AG04449 (cell line): ENCODE measurements at regions not wholly inside any gene's neighbourhood (a gene's known extent, or its start where the extent isn't known, plus 50 kb on each side); places are given as distances from the start of the nearest gene placed in this dataset.

Experiments
- CTCF ChIA-PET: fragments of 350-600 bp; formaldehyde crosslinking; extraction: SDS; loops from one replicate; lab custom pipeline; 2021; ENCODE audit warnings: antibody characterized with exemption; lab: Yijun Ruan, JAX
- POLR2A ChIA-PET: fragments of 400-600, 350-600 bp; formaldehyde crosslinking; extraction: SDS; loops from one replicate; lab custom pipeline; 2020; ENCODE audit warnings: antibody characterized with exemption, inconsistent platforms; lab: Yijun Ruan, JAX
- DNase-seq: peaks from one replicate; pipeline ENCODE4 v3.0.0-alpha.2; 2010; ENCODE audit warnings: low read depth, low spot score
- H3K4me3 ChIP-seq: 2 replicates; pipeline ENCODE4 v1.5.1; 2011; ENCODE audit warnings: low read depth, mild to moderate bottlenecking, control low read depth, low read length
- TF ChIP-seq, protein P1 (sequence below): IDR thresholded peaks from one replicate; pipeline ENCODE4 v1.5.1; 2011; ENCODE audit warnings: mild to moderate bottlenecking, moderate library complexity, low read length, control low read depth, inconsistent platforms; ENCODE audit not compliant: insufficient read depth; ENCODE audit errors: missing control alignments

GRCh38 chr12:4148418-4149056 is 125.0 kb upstream of the CCND2 start:
- H3K4me3 ChIP-seq = no peak overlapping the region
- POLR2A ChIA-PET = no interaction called here
- CTCF ChIA-PET = no interaction called here
- TF ChIP-seq, protein P1, sequence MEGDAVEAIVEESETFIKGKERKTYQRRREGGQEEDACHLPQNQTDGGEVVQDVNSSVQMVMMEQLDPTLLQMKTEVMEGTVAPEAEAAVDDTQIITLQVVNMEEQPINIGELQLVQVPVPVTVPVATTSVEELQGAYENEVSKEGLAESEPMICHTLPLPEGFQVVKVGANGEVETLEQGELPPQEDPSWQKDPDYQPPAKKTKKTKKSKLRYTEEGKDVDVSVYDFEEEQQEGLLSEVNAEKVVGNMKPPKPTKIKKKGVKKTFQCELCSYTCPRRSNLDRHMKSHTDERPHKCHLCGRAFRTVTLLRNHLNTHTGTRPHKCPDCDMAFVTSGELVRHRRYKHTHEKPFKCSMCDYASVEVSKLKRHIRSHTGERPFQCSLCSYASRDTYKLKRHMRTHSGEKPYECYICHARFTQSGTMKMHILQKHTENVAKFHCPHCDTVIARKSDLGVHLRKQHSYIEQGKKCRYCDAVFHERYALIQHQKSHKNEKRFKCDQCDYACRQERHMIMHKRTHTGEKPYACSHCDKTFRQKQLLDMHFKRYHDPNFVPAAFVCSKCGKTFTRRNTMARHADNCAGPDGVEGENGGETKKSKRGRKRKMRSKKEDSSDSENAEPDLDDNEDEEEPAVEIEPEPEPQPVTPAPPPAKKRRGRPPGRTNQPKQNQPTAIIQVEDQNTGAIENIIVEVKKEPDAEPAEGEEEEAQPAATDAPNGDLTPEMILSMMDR = no peak
- no peak for DNase-seq

GRCh38 chr12:4147031-4147481 is 126.5 kb upstream of the CCND2 start:
- TF ChIP-seq, protein P1 = no peak
- no peak for DNase-seq
- ChIA-PET CTCF (no interaction called here), POLR2A (no interaction called here)
- no peak overlapping the region for H3K4me3 ChIP-seq

DNA sequence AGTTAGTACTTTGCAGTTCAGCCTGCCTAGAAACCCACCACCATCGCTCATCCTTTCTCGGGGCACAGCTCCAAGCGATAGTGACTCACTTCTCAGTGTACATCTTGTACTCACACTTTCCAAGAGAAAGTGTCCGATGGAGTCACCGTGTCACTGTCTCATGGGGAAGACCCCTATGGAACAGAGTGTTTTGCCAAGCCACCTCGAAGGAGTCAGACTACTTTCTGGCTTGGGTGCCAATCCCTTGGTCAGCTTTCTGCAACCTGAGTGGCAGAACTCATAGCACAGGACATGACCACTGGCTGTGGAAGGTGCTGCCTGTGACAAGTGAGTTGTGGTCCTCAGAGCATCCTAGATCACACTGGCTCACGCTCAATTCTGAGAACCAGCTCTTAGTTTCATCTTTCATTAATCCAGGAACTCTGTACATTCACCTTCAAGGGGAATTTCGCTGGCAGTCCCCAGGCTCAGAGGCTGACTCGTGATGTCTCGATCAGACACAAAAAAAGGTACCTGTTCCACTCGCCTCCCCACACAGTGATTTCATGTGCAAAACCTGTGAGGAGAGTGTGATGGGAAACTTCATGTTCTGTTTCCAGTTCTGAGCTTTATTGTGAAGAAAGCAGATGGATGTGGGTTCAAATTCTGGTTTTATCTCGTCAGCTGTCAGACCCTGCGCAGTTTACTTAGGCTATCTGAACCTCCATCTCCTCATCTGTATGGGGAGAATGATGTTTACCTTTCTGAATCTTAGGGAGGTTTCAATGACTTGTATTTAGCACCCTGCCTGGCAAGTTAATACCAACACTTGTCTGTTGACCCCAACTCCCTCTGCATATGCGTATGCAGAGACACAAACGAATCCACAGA is 127.3 kb upstream of the CCND2 start:
- no peak overlapping the region for H3K4me3 ChIP-seq
- TF ChIP-seq, protein P1 = no peak
- ChIA-PET CTCF (no interaction called here), POLR2A (no interaction called here)
- no peak for DNase-seq

- H3K4me3 ChIP-seq = no peak overlapping the region
- CTCF ChIA-PET = no interaction called here
- no peak for DNase-seq
- TF ChIP-seq, protein P1 = no peak
- POLR2A ChIA-PET = no interaction called here
Observed at GRCh38 chr12:4144676-4145075, 128.9 kb upstream of the CCND2 start.

GRCh38 chr12:4143896-4144295 is 129.7 kb upstream of the CCND2 start:
- ChIA-PET CTCF (no interaction called here), POLR2A (no interaction called here)
- no peak for DNase-seq
- TF ChIP-seq, protein P1 = no peak
- H3K4me3 ChIP-seq = no peak overlapping the region
